Prostate gland (tissue), 2 donors: ENCODE measurements at regions not wholly inside any gene's neighbourhood (a gene's known extent, or its start where the extent isn't known, plus 50 kb on each side); places are given as distances from the start of the nearest gene placed in this dataset.

ENCODE experiments used
- DNase-seq: peaks from one replicate; pipeline ENCODE4 v3.0.0-alpha.2; 2019; ENCODE audit warnings: low spot score
- H3K27ac ChIP-seq, 2 donors: fragments of 200-600 bp; sonication (generic); 2 replicates each; pipeline ENCODE4 v1.5.1; 2017 to 2019
- H3K27me3 ChIP-seq: fragments of 200-600 bp; sonication (generic); replicated peaks from 2 replicates; pipeline ENCODE4 v1.5.1; 2019; ENCODE audit not compliant: insufficient read depth
- H3K36me3 ChIP-seq, 2 donors: fragments of 200-600 bp; sonication (generic); 1 replicate in 1 of 2; 2 replicates in 1 of 2; pipeline versions ENCODE4 v1.5.1 to v1.8.1; 2017 to 2019
- H3K4me1 ChIP-seq: fragments of 200-600 bp; sonication (generic); replicated peaks from 2 replicates; pipeline ENCODE4 v1.5.1; 2019
- H3K4me3 ChIP-seq, 2 donors: fragments of 200-600 bp; sonication (generic); 2 replicates each; pipeline ENCODE4 v1.5.1; 2017 to 2019
- H3K9me3 ChIP-seq: fragments of 200-600 bp; sonication (generic); 2 replicates; pipeline ENCODE4 v1.5.1; 2017
- POLR2A ChIP-seq: fragments of 450-650 bp; IDR thresholded peaks from one replicate; pipeline ENCODE4 v1.6.1; 2016; ENCODE audit warnings: antibody characterized with exemption, mild to moderate bottlenecking
- POLR2AphosphoS5 ChIP-seq: sonication (generic); formaldehyde crosslinking; IDR thresholded peaks from one replicate; pipeline ENCODE4 v1.6.1; 2017; ENCODE audit warnings: antibody characterized with exemption
- WGBS: methylation state at CpG from one replicate; pipeline ENCODE4 v1.1.5; 2018; 5-methylcytosine and 5-hydroxymethylcytosine counted together
- intact Hi-C: fragments of 100-400 bp; cut with DNase I; formaldehyde crosslinking; loops from one replicate; pipeline ENCODE4 v1.14.2; 2022
- TF ChIP-seq, protein P1 (sequence below), 4 experiments: fragments of 200-600 bp in 2 of 4; fragments of 450-650 bp in 2 of 4; sonication (generic) in 2 of 4; IDR thresholded peaks; 1 replicate in 3 of 4; 2 replicates in 1 of 4; pipeline ENCODE4 v1.5.1; 2016 to 2019; ENCODE audit warnings: antibody characterized with exemption in 4 of 4, mild to moderate bottlenecking in 2 of 4, moderate library complexity in 2 of 4

DNA sequence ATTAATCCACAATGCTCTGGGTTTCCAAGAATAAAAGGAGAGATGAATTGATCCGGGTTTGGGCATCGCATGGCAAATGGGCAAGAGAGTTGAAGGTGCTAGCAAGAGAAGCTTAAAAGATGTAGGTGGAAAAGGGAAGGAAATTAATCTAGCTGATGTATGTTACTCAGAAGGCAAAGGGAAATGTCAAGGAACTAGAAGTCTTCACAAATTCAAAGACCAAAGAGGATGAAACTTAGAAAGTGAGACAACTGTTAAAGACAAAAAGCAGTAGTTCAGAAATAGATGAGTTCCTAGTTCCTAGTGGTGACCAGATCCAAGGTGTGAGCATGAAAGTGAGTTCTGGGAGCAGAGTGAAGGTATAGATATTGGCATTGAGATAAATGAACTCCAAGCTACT lies 228.3 kb downstream of the SEC23A start:
- Histone ChIP-seq H3K27me3 (no peaks in the 10 kb centered on the region), H3K4me3 (no peak overlapping the region), H3K4me1 (no peaks in the 10 kb centered on the region), H3K9me3 (no peaks in the 10 kb centered on the region), H3K27ac (no peak overlapping the region), H3K36me3 (no peaks in the 10 kb centered on the region)
- intact Hi-C loops = no loop called here
- TF ChIP-seq, protein P1, sequence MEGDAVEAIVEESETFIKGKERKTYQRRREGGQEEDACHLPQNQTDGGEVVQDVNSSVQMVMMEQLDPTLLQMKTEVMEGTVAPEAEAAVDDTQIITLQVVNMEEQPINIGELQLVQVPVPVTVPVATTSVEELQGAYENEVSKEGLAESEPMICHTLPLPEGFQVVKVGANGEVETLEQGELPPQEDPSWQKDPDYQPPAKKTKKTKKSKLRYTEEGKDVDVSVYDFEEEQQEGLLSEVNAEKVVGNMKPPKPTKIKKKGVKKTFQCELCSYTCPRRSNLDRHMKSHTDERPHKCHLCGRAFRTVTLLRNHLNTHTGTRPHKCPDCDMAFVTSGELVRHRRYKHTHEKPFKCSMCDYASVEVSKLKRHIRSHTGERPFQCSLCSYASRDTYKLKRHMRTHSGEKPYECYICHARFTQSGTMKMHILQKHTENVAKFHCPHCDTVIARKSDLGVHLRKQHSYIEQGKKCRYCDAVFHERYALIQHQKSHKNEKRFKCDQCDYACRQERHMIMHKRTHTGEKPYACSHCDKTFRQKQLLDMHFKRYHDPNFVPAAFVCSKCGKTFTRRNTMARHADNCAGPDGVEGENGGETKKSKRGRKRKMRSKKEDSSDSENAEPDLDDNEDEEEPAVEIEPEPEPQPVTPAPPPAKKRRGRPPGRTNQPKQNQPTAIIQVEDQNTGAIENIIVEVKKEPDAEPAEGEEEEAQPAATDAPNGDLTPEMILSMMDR (IDR thresholded peaks at IDR 0.05) = no peak
- TF ChIP-seq POLR2AphosphoS5 (no peak), POLR2A (no peak)
- WGBS = 94% methylated on average over 2 of the region's 2 CpGs
- DNase-seq = no peak

DNA sequence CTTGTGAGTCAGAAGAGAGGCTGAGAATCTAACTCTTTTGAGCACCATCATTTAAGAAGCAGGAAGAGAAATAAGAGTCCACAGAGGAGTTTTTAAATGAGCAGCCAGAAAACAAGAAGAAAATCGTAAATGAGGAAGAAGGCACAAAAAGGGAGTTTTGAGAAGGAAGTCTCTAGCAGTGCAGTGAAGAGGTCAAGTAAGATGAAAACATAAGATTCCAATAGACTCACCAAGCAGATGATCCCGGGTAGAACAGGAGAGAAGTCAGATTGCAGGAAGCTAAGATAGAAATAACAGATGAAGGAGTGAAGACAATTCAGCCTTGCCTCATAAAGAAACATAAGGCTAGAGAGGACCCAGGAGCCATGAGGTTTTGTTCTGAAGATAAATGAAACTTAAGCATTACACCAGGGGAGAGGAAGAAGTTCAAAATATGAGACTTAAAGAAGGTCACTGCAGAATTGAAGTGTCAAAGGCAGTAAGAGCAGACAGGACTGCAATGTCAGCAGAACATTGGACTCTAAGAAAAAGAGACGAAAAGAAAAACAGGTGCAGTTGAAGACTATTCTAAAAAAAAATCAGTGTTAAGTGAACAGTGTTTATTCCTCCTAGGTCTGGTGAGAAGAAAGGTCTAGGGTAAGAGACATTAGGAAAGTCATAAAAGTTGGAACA lies 229.0 kb downstream of the SEC23A start:
- no peaks in the 10 kb centered on the region for H3K9me3 ChIP-seq
- H3K4me1 ChIP-seq = peaks cover 3% of the 10 kb centered on the region
- intact Hi-C loops = no loop called here
- H3K4me3 ChIP-seq = no peak overlapping the region
- 64% methylated on average over 3 of the region's 3 CpGs for WGBS
- no peak for DNase-seq
- TF ChIP-seq POLR2AphosphoS5 = no peak
- H3K27me3 ChIP-seq = no peaks in the 10 kb centered on the region
- no peak overlapping the region for H3K27ac ChIP-seq
- H3K36me3 ChIP-seq = no peaks in the 10 kb centered on the region

DNA sequence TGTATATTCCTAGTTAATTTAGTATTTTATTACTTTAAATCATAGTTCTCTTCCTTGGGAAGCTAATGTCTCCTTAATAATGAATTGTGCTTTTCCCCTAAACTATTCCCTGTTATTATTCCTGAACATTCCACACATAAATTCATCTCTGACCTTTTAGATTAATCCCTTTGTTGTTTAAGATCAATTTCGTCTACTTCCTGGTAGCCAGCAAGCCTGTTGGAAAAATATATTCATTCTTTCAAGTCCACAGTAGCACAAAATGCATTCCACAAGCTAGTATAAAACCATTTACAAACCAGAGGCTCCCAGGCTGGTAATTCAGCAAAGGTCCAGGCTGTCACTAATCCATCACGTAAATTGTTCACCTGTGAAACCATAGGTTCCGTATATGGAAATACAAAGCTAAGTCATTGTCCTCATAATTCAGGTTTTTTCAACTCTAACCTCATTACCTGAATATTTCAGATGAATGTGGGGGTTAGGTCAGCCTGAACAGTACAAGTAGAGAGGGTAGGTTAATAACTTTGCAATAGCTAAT lies 232.7 kb downstream of the SEC23A start:
- H3K9me3 ChIP-seq = no peaks in the 10 kb centered on the region
- no peak overlapping the region for H3K27ac ChIP-seq
- peaks cover 5% of the 10 kb centered on the region for H3K4me1 ChIP-seq
- WGBS = 75% methylated on average over 3 of the region's 3 CpGs
- no peak for DNase-seq
- intact Hi-C loops = no loop called here
- no peaks in the 10 kb centered on the region for H3K36me3 ChIP-seq
- TF ChIP-seq, protein P1 (IDR thresholded peaks at IDR 0.05) = no peak
- TF ChIP-seq POLR2AphosphoS5 (no peak), POLR2A (no peak)
- no peaks in the 10 kb centered on the region for H3K27me3 ChIP-seq
- H3K4me3 ChIP-seq = no peak overlapping the region

DNA sequence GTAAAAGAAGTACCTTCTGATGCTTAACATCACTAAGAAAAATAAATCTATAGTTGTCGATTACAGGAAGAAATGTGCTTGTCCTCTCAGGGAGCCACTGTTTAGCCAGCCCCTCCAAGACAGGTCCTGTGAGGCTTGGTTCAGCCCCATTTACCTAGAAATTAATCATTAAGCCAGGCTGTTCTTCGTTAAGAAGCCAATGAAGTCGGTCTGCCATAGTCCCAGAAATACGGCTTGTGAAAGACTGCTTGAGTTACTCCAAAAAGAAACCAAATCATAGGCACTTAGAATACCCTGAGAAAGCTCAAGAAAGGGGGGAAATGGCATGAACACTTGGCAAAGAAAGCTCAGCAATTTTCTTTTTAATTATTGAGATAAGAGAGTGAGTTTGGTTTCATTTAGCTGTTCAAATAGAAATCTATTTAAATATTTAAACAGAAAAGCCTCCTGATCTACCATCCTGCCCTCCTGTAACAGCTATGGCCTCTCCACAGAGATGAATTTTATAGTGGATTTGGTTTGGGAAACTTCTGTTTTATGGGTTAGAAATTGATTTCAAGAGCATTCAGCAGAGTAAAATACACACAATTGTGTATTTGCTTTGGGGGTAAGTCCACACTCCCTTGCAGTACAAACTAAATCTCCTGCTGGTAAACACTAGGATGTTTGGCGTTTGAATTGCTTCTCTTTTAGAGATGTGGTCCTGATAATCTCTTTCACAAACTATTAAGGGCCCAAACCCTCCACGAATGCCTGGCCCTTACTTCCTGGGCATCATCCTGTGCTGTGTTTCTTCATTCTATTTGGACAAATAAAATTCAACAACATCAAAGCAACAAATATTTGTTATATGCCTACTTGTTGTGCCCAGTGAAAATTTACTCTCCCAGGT lies 234.4 kb downstream of the SEC23A start:
- intact Hi-C loops = no loop called here
- Histone ChIP-seq H3K27me3 (no peaks in the 10 kb centered on the region), H3K4me1 (peaks cover 5% of the 10 kb centered on the region), H3K9me3 (no peaks in the 10 kb centered on the region), H3K27ac (peak overlapping the region in 1 of 2 donors; percentile 24), H3K4me3 (no peak overlapping the region), H3K36me3 (no peaks in the 10 kb centered on the region)
- no peak for DNase-seq
- TF ChIP-seq POLR2A (no peak), POLR2AphosphoS5 (no peak)
- TF ChIP-seq, protein P1 (IDR thresholded peaks at IDR 0.05) = no peak
- 42% methylated on average over 6 of the region's 6 CpGs for WGBS

DNA sequence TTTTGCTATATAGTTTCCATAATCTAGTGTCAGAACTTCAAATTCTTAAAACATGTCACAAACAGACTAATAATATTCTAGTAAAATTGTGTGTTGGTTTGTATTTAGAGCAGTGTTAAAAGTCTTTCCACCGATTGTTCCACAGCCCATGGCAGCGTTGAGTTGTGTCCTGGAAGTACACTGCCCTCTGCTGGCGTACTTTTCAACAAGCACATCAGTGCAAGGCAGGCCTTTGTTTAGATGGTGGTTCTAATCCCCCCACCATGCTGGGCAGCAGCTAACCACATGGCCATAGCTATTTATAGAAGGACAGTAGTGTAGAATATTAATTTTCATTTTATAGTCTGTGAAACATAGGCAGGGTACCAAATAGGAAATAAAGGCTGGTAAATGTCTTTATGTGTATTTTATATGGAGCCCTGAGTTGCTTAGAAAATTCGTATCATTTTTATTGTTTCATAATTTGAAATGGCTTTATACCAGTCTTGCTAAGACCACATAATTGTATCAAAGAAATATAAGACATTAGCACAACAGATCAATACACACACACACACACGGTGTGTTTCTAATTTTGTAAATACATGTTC lies 235.4 kb downstream of the SEC23A start:
- DNase-seq = peak; percentile 68

More for the DNA sequence above, 235.4 kb downstream of the SEC23A start:
- Histone ChIP-seq H3K4me1 (peaks cover 5% of the 10 kb centered on the region), H3K9me3 (no peaks in the 10 kb centered on the region), H3K4me3 (no peak overlapping the region), H3K36me3 (no peaks in the 10 kb centered on the region), H3K27me3 (no peaks in the 10 kb centered on the region), H3K27ac (no peak overlapping the region)
- intact Hi-C loops = loop anchor here (2.0 kb wide), 1 partner anchor 145 kb away; no protein-coding TSS in a partner anchor
- TF ChIP-seq POLR2AphosphoS5 (peak; percentile 24), POLR2A (no peak)
- TF ChIP-seq, protein P1 (IDR thresholded peaks at IDR 0.05) = peak; percentile 11 to 77 (median 66)
- WGBS = 34% methylated on average over 5 of the region's 5 CpGs
